ENCODE measurements at regions not wholly inside any gene's neighbourhood (a gene's known extent, or its start where the extent isn't known, plus 50 kb on each side); places are given as distances from the start of the nearest gene placed in this dataset.

DNA sequence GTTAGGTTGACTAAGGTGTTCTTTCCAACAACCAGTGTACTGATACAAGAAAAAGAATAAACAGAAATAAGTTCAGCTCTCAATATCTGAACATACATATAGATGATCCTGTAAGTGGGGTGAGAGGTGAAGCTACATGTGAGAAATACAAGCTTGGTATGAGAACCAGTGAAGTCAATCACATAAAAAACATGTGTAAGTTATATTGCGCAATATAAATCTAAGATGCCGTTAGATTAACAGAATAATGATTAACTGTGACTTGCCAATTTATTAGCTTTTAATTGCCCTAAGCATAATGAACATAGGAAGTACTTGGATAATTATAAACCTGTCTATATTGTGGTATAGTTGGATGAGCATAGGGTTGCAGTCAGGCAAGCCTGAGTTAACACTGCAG is 1597.1 kb upstream of the GOT2 start:
- in situ Hi-C loops (cut with HindIII; ENCODE audit: low sequenced_read_pairs) = no loop called here
- no peak overlapping the region for H3K4me3 ChIP-seq (ENCODE audit: low read depth, low read length)
- TF ChIP-seq, protein P1, sequence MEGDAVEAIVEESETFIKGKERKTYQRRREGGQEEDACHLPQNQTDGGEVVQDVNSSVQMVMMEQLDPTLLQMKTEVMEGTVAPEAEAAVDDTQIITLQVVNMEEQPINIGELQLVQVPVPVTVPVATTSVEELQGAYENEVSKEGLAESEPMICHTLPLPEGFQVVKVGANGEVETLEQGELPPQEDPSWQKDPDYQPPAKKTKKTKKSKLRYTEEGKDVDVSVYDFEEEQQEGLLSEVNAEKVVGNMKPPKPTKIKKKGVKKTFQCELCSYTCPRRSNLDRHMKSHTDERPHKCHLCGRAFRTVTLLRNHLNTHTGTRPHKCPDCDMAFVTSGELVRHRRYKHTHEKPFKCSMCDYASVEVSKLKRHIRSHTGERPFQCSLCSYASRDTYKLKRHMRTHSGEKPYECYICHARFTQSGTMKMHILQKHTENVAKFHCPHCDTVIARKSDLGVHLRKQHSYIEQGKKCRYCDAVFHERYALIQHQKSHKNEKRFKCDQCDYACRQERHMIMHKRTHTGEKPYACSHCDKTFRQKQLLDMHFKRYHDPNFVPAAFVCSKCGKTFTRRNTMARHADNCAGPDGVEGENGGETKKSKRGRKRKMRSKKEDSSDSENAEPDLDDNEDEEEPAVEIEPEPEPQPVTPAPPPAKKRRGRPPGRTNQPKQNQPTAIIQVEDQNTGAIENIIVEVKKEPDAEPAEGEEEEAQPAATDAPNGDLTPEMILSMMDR (IDR thresholded peaks at IDR 0.05; ENCODE audit: low read depth, low read length, missing control alignments) = no peak
- DNase-seq (ENCODE audit: low read depth) = no peak

DNA sequence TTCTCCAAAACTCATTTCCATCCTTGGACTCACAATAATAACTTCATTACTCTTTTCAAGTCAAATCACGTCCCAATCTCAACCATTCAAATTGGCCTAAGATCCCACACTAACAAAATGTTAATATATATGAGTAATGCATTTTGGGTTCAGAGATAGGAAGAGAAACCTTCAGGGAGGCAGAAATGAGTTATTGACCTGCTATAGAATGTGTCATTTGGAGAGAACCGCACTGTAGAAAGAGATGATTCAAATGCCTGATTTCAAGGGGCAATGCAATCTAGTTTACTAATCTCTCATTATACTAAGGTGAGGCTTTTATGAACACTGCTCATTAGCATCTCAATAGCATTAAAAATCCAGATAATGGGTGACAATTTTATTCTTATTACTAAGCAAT is 1595.0 kb upstream of the GOT2 start:
- in situ Hi-C loops (cut with HindIII; ENCODE audit: low sequenced_read_pairs) = no loop called here
- H3K4me3 ChIP-seq (ENCODE audit: low read depth, low read length) = no peak overlapping the region
- TF ChIP-seq, protein P1 (IDR thresholded peaks at IDR 0.05; ENCODE audit: low read depth, low read length, missing control alignments) = no peak
- no peak for DNase-seq (ENCODE audit: low read depth)

DNA sequence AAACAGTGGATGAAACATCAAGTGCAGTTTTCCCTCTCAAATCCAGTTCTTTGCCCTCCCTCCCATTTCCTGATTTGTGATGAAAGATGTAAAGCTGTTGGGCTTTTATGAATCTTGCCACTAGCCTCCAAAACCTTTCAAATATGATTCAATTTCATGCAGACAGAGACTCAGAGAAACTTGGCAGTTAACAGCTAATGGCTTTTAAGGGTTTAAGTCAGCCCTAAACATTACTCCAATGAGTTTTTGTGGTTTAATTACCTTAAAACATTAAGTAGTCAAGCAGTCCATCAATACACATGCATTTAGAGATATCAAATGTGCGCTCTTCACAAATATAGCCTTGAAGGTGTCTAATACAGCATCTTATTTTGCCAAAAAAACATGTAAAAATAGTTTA is 1594.0 kb upstream of the GOT2 start:
- DNase-seq (ENCODE audit: low read depth) = no peak
- no peak overlapping the region for H3K4me3 ChIP-seq (ENCODE audit: low read depth, low read length)
- in situ Hi-C loops (cut with HindIII; ENCODE audit: low sequenced_read_pairs) = no loop called here
- TF ChIP-seq, protein P1 (IDR thresholded peaks at IDR 0.05; ENCODE audit: low read depth, low read length, missing control alignments) = no peak

DNA sequence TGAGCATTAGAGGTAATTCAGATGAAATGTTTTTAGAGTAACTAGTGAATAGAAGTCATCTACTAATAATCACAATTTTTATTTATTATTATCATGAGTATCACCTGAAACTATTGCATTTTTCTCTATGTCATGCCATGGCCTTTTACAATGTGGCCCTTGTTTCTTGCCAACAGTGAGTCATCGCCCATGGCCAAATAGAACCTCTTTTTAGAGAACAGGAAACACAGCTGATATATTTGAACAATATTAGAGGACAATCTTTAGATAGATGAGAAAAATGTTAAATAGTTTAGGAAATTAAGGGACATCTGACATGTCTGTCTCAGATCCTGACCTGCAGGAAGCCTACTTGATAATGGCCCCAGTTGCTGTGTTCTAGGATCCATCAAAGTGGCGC is 1584.4 kb upstream of the GOT2 start:
- in situ Hi-C loops (cut with HindIII; ENCODE audit: low sequenced_read_pairs) = no loop called here
- TF ChIP-seq, protein P1 (IDR thresholded peaks at IDR 0.05; ENCODE audit: low read depth, low read length, missing control alignments) = no peak
- no peak for DNase-seq (ENCODE audit: low read depth)
- no peak overlapping the region for H3K4me3 ChIP-seq (ENCODE audit: low read depth, low read length)

DNA sequence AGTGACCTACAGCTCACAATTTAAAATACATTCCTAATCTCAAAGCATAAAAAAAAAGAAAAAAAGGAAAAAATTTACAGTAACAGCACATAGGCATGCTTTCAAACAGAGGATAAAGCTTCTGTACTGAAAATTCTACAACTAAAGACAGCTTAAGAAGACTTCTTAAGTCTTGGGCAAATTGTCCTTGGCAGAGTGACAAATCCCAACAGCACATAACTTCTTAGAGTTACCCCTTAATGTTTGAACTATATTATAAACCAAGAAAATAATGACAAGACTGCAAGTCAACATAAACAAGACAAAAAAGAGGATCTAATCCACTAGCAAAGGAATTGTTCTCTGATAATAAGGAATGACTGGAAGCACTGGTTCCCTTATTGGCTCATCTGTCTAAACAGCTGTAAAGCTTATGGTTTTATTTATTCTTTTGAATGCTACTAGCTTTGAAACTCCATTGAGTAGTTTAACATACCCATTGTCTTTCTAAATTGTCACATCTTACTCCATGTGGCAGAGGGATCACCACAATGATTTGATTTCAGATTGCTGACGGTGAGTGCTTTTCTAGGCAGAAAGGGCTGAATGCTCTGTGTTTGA is 1576.8 kb upstream of the GOT2 start:
- DNase-seq (ENCODE audit: low read depth) = no peak
- in situ Hi-C loops (cut with HindIII; ENCODE audit: low sequenced_read_pairs) = no loop called here
- TF ChIP-seq, protein P1 (IDR thresholded peaks at IDR 0.05; ENCODE audit: low read depth, low read length, missing control alignments) = no peak
- H3K4me3 ChIP-seq (ENCODE audit: low read depth, low read length) = no peak overlapping the region

DNA sequence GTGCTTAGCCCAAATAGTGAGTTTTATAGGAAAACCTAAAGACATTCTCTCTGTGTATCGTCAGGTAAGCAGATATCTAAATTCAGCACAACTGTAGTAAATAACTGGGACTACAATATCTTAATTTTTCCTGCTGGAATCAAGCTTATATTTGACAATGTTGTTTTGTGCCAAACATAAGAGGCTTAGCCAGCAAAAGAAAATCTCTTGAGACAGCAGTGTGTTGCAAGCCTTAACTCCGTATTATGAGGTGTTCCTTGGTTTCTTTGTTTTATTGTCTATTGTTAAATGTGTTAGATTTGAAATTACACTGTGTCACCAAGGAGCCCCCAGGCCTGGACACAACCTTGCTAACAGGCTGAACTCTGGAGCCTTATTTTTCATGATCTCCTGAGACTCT is 1570.6 kb upstream of the GOT2 start:
- TF ChIP-seq, protein P1 (IDR thresholded peaks at IDR 0.05; ENCODE audit: low read depth, low read length, missing control alignments) = no peak
- no peak for DNase-seq (ENCODE audit: low read depth)
- in situ Hi-C loops (cut with HindIII; ENCODE audit: low sequenced_read_pairs) = no loop called here
- H3K4me3 ChIP-seq (ENCODE audit: low read depth, low read length) = no peak overlapping the region
